T-cell (primary cell): ENCODE measurements at regions not wholly inside any gene's neighbourhood (a gene's known extent, or its start where the extent isn't known, plus 50 kb on each side); places are given as distances from the start of the nearest gene placed in this dataset.

Experiments used
- ATAC-seq, 4 experiments: fragments of 200-7000 bp in 3 of 4; fragments of 150-1000 bp in 1 of 4; cut with Tn5 transposase; replicated peaks in 1 of 4; 1 replicate in 3 of 4; 2 replicates in 1 of 4; pipeline ENCODE4 v1.10.0; 2021; ENCODE audit warnings: moderate library complexity in 3 of 4, mild to moderate bottlenecking in 2 of 4, moderate number of reproducible peaks in 1 of 4
- CTCF ChIA-PET, 2 donors: fragments of 300-600 bp; sonication (Branson Sonifier 250); formaldehyde crosslinking; loops; one replicate each; lab custom pipeline; 2022; ENCODE audit warnings: antibody characterized with exemption in 2 of 2; lab: Charles Lee
- POLR2A ChIA-PET, 2 donors: fragments of 300-600 bp; sonication (Branson Sonifier 250); formaldehyde crosslinking; loops; one replicate each; lab custom pipeline; 2022; ENCODE audit warnings: antibody characterized with exemption in 2 of 2; lab: Charles Lee
- DNase-seq, 35 experiments: peaks; one replicate each; pipeline versions ENCODE4 v3.0.0 to v3.0.0-alpha.2; 2013 to 2023
- H3K27ac ChIP-seq: one replicate; pipeline ENCODE4 v1.5.1; 2013; ENCODE audit warnings: low read length
- H3K27me3 ChIP-seq, 2 experiments: replicated peaks in 1 of 2; 1 replicate in 1 of 2; 2 replicates in 1 of 2; pipeline versions ENCODE4 v1.6.1 to v1.7.0; 2013; ENCODE audit warnings: low read length in 1 of 2, mixed read lengths in 1 of 2; ENCODE audit not compliant: control insufficient read depth in 2 of 2, insufficient read depth in 2 of 2; ENCODE audit errors: extremely low read depth in 1 of 2
- H3K36me3 ChIP-seq, 2 donors: 1 replicate in 1 of 2; 2 replicates in 1 of 2; pipeline versions ENCODE4 v1.6.1 to v1.7.0; 2013; ENCODE audit warnings: low read length in 1 of 2; ENCODE audit not compliant: control insufficient read depth in 2 of 2, insufficient read depth in 1 of 2; ENCODE audit errors: extremely low read depth in 1 of 2
- H3K4me1 ChIP-seq, 2 experiments: 1 replicate in 1 of 2; 2 replicates in 1 of 2; pipeline versions ENCODE4 v1.6.1 to v1.7.0; 2013; ENCODE audit warnings: low read length in 2 of 2, mixed read lengths in 1 of 2; ENCODE audit not compliant: insufficient read depth in 2 of 2, control insufficient read depth in 1 of 2; ENCODE audit errors: extremely low read depth in 1 of 2
- H3K4me3 ChIP-seq, 2 donors: 1 replicate in 1 of 2; 2 replicates in 1 of 2; pipeline versions ENCODE4 v1.5.1 to v1.7.0; 2013; ENCODE audit warnings: mild to moderate bottlenecking in 2 of 2, low read length in 1 of 2, moderate library complexity in 1 of 2; ENCODE audit not compliant: control insufficient read depth in 1 of 2; ENCODE audit errors: extremely low read depth in 1 of 2
- H3K9me3 ChIP-seq: 2 replicates; pipeline ENCODE4 v1.7.0; 2013
- H3K27ac Mint-ChIP-seq, 2 donors: one replicate each; pipeline ENCODE4 v1.8.0; 2020 to 2021; ENCODE audit warnings: mild to moderate bottlenecking in 2 of 2, mixed read lengths in 2 of 2
- H3K27me3 Mint-ChIP-seq, 2 donors: one replicate each; pipeline ENCODE4 v1.8.0; 2021 to 2022; ENCODE audit warnings: mixed read lengths in 2 of 2
- H3K36me3 Mint-ChIP-seq: one replicate; pipeline ENCODE4 v1.8.0; 2021; ENCODE audit warnings: mixed read lengths
- H3K4me1 Mint-ChIP-seq, 3 donors: one replicate each; pipeline ENCODE4 v1.8.0; 2020 to 2022; ENCODE audit warnings: mixed read lengths in 3 of 3, mild to moderate bottlenecking in 1 of 3
- H3K4me3 Mint-ChIP-seq, 3 donors: one replicate each; pipeline ENCODE4 v1.8.0; 2020 to 2022; ENCODE audit warnings: mild to moderate bottlenecking in 3 of 3, mixed read lengths in 3 of 3, moderate library complexity in 3 of 3
- H3K9me3 Mint-ChIP-seq, 3 donors: one replicate each; pipeline ENCODE4 v1.8.0; 2020 to 2022; ENCODE audit warnings: mixed read lengths in 3 of 3
- whole genome bisulfite sequencing: methylation state at CpG from one replicate; pipeline ENCODE4 v1.1.5; 2013; ENCODE audit warnings: missing lambda C conversion rate; ENCODE audit not compliant: insufficient coverage; 5-methylcytosine and 5-hydroxymethylcytosine counted together

- POLR2A ChIA-PET: no interaction called here
Observed at GRCh38 chr3:67719333-67719732, 64.9 kb upstream of the SUCLG2 start.

GRCh38 chr3:67715971-67716370 lies 61.6 kb upstream of the SUCLG2 start:
- CTCF ChIA-PET: interaction anchor here in 1 of 2 donors (1.3 kb wide), 1 partner anchor 602 kb away, joined by 3 read pairs; no protein-coding TSS in a partner anchor
- WGBS: 93% methylated on average over 4 of the region's 5 CpGs

More at GRCh38 chr3:67719333-67719732, 64.9 kb upstream of the SUCLG2 start:
- H3K27me3 ChIP-seq: no peaks in the 10 kb centered on the region
- H3K36me3 Mint-ChIP-seq: peaks cover 14% of the 10 kb centered on the region
- H3K36me3 ChIP-seq: no peaks in the 10 kb centered on the region
- H3K9me3 Mint-ChIP-seq: peaks cover 6 to 10% (median 7%) of the 10 kb centered on the region in 3 donors
- H3K4me3 Mint-ChIP-seq: no peak overlapping the region
- CTCF ChIA-PET: no interaction called here
- no peak overlapping the region for H3K4me3 ChIP-seq
- no peak overlapping the region for H3K27ac Mint-ChIP-seq
- DNase-seq (no peak), ATAC-seq (no peak)
- H3K4me1 ChIP-seq: no peaks in the 10 kb centered on the region
- peaks cover 0 to 6% (median 3%) of the 10 kb centered on the region in 3 donors for H3K4me1 Mint-ChIP-seq
- H3K27ac ChIP-seq: no peak overlapping the region
- no peaks in the 10 kb centered on the region for H3K27me3 Mint-ChIP-seq
- H3K9me3 ChIP-seq: no peaks in the 10 kb centered on the region
- no CpG with 5 or more reads among the region's 3 CpGs for WGBS

GRCh38 chr3:67713764-67714469 lies 59.5 kb upstream of the SUCLG2 start:
- H3K27ac ChIP-seq: no peak overlapping the region
- peak overlapping the region in 1 of 2 donors; percentile 30 for H3K27ac Mint-ChIP-seq
- POLR2A ChIA-PET: interaction anchor here in 1 of 2 donors (0.7 kb wide), 1 partner anchor 21 kb away, joined by 4 read pairs; no protein-coding TSS in a partner anchor

More at GRCh38 chr3:67715971-67716370, 61.6 kb upstream of the SUCLG2 start:
- H3K27me3 ChIP-seq: no peaks in the 10 kb centered on the region
- H3K27ac ChIP-seq: no peak overlapping the region
- Mint-ChIP-seq H3K36me3 (no peaks in the 10 kb centered on the region), H3K27ac (no peak overlapping the region), H3K27me3 (no peaks in the 10 kb centered on the region), H3K9me3 (peaks cover 0 to 5% (median 2%) of the 10 kb centered on the region in 3 donors), H3K4me3 (no peak overlapping the region), H3K4me1 (peaks cover 6 to 7% (median 7%) of the 10 kb centered on the region in 3 donors)
- DNase-seq (no peak), ATAC-seq (no peak)
- H3K4me1 ChIP-seq: peaks cover 0 to 2% of the 10 kb centered on the region in 2 experiments
- H3K4me3 ChIP-seq: no peak overlapping the region
- H3K36me3 ChIP-seq: no peaks in the 10 kb centered on the region
- POLR2A ChIA-PET: no interaction called here
- H3K9me3 ChIP-seq: no peaks in the 10 kb centered on the region

GRCh38 chr3:67712259-67712658 lies 57.8 kb upstream of the SUCLG2 start:
- Mint-ChIP-seq H3K4me1 (peaks cover 6 to 7% (median 7%) of the 10 kb centered on the region in 3 donors), H3K4me3 (no peak overlapping the region), H3K27ac (no peak overlapping the region), H3K36me3 (peaks cover 5% of the 10 kb centered on the region), H3K27me3 (no peaks in the 10 kb centered on the region), H3K9me3 (no peaks in the 10 kb centered on the region)
- Histone ChIP-seq H3K4me3 (no peak overlapping the region), H3K27me3 (no peaks in the 10 kb centered on the region), H3K27ac (no peak overlapping the region), H3K36me3 (no peaks in the 10 kb centered on the region), H3K4me1 (peaks cover 0 to 2% of the 10 kb centered on the region in 2 experiments), H3K9me3 (no peaks in the 10 kb centered on the region)
- POLR2A ChIA-PET: no interaction called here
- DNase-seq: no peak
- ATAC-seq: no peak
- CTCF ChIA-PET: no interaction called here

More at GRCh38 chr3:67713764-67714469, 59.5 kb upstream of the SUCLG2 start:
- Mint-ChIP-seq H3K4me3 (no peak overlapping the region), H3K36me3 (peaks cover 5% of the 10 kb centered on the region), H3K9me3 (no peaks in the 10 kb centered on the region), H3K4me1 (peaks cover 6 to 7% (median 7%) of the 10 kb centered on the region in 3 donors), H3K27me3 (no peaks in the 10 kb centered on the region)
- no peak for DNase-seq
- CTCF ChIA-PET: no interaction called here
- Histone ChIP-seq H3K4me3 (no peak overlapping the region), H3K27me3 (no peaks in the 10 kb centered on the region), H3K9me3 (no peaks in the 10 kb centered on the region), H3K36me3 (no peaks in the 10 kb centered on the region), H3K4me1 (peaks cover 0 to 2% of the 10 kb centered on the region in 2 experiments)
- ATAC-seq: no peak
- 83% methylated on average over 3 of the region's 3 CpGs for WGBS

GRCh38 chr3:67710396-67710795 lies 56.0 kb upstream of the SUCLG2 start:
- ChIA-PET CTCF (no interaction called here), POLR2A (interaction anchor here in 1 of 2 donors (0.6 kb wide), 1 partner anchor 130 kb away, joined by 3 read pairs; no protein-coding TSS in a partner anchor)
- H3K4me1 Mint-ChIP-seq: peaks cover 12 to 16% (median 14%) of the 10 kb centered on the region in 3 donors

GRCh38 chr3:67706934-67707333 lies 52.5 kb upstream of the SUCLG2 start:
- no peaks in the 10 kb centered on the region for H3K27me3 Mint-ChIP-seq
- no peak overlapping the region for H3K27ac Mint-ChIP-seq
- DNase-seq (no peak), ATAC-seq (no peak)
- no peaks in the 10 kb centered on the region for H3K27me3 ChIP-seq
- H3K4me1 Mint-ChIP-seq: peaks cover 5 to 18% (median 15%) of the 10 kb centered on the region in 3 donors
- POLR2A ChIA-PET: no interaction called here
- H3K9me3 Mint-ChIP-seq: no peaks in the 10 kb centered on the region
- H3K4me3 Mint-ChIP-seq: no peak overlapping the region
- peaks cover 5% of the 10 kb centered on the region for H3K36me3 Mint-ChIP-seq
- no peak overlapping the region for H3K27ac ChIP-seq
- no peaks in the 10 kb centered on the region for H3K9me3 ChIP-seq
- no peaks in the 10 kb centered on the region for H3K4me1 ChIP-seq
- H3K36me3 ChIP-seq: no peaks in the 10 kb centered on the region
- CTCF ChIA-PET: no interaction called here
- H3K4me3 ChIP-seq: no peak overlapping the region
- WGBS: no CpG with 5 or more reads among the region's 4 CpGs

More at GRCh38 chr3:67710396-67710795, 56.0 kb upstream of the SUCLG2 start:
- Histone ChIP-seq H3K9me3 (no peaks in the 10 kb centered on the region), H3K27ac (no peak overlapping the region), H3K36me3 (no peaks in the 10 kb centered on the region), H3K27me3 (no peaks in the 10 kb centered on the region), H3K4me1 (peaks cover 0 to 2% of the 10 kb centered on the region in 2 experiments), H3K4me3 (no peak overlapping the region)
- ATAC-seq (no peak), DNase-seq (no peak)
- no peak overlapping the region for H3K4me3 Mint-ChIP-seq
- H3K9me3 Mint-ChIP-seq: no peaks in the 10 kb centered on the region
- H3K36me3 Mint-ChIP-seq: peaks cover 5% of the 10 kb centered on the region
- H3K27ac Mint-ChIP-seq: no peak overlapping the region
- no peaks in the 10 kb centered on the region for H3K27me3 Mint-ChIP-seq
